Ovary (tissue), 3 donors: ENCODE measurements at regions not wholly inside any gene's neighbourhood (a gene's known extent, or its start where the extent isn't known, plus 50 kb on each side); places are given as distances from the start of the nearest gene placed in this dataset.

Experiments used
- EP300 ChIP-seq: sonication (generic); formaldehyde crosslinking; IDR thresholded peaks from one replicate; pipeline ENCODE4 v1.6.1; 2017; ENCODE audit warnings: antibody characterized with exemption
- POLR2A ChIP-seq: fragments of 450-650 bp; IDR thresholded peaks from one replicate; pipeline ENCODE4 v1.6.1; 2017; ENCODE audit warnings: antibody characterized with exemption, mild to moderate bottlenecking, moderate library complexity
- TF ChIP-seq, protein P1 (sequence below), 3 donors: fragments of 450-650 bp in 2 of 3; fragments of 200-600 bp in 1 of 3; IDR thresholded peaks; one replicate each; pipeline versions ENCODE4 v1.5.1 to v1.8.0; 2016 to 2022; ENCODE audit warnings: antibody characterized with exemption in 3 of 3, mild to moderate bottlenecking in 1 of 3
- donor health status: DM: no; HTN: no; CAD: no.

DNA sequence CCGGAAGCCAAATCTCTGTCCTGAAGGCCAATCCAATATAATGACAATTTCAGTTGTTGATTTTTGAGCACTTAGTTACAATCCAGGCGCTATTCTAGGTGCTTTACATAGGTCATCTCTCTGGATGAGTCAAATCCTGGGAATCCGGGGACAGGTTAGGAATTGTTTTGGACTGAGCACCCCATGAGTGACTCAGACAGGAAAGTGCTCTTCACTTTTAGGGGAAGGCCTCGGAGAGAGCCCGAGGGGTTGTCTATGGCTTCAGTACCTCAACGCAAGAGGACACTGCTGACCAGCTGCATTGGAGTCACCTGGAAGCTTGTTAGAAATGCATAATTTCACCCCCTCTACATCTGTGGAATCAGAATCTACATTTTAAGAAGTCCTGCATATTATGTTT, 108.8 kb downstream of the IRX5 start:
- TF ChIP-seq POLR2A (no peak), EP300 (no peak)
- TF ChIP-seq, protein P1, sequence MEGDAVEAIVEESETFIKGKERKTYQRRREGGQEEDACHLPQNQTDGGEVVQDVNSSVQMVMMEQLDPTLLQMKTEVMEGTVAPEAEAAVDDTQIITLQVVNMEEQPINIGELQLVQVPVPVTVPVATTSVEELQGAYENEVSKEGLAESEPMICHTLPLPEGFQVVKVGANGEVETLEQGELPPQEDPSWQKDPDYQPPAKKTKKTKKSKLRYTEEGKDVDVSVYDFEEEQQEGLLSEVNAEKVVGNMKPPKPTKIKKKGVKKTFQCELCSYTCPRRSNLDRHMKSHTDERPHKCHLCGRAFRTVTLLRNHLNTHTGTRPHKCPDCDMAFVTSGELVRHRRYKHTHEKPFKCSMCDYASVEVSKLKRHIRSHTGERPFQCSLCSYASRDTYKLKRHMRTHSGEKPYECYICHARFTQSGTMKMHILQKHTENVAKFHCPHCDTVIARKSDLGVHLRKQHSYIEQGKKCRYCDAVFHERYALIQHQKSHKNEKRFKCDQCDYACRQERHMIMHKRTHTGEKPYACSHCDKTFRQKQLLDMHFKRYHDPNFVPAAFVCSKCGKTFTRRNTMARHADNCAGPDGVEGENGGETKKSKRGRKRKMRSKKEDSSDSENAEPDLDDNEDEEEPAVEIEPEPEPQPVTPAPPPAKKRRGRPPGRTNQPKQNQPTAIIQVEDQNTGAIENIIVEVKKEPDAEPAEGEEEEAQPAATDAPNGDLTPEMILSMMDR (IDR thresholded peaks at IDR 0.05), result no peak
